GM23248 (cell line): ENCODE measurements at regions not wholly inside any gene's neighbourhood (a gene's known extent, or its start where the extent isn't known, plus 50 kb on each side); places are given as distances from the start of the nearest gene placed in this dataset.

Experiments
- DNase-seq: peaks from one replicate; pipeline ENCODE4 v3.0.0-alpha.2; 2015
- H2AFZ ChIP-seq: fragments of 200-600 bp; sonication (generic); 2 replicates; pipeline ENCODE4 v1.6.1; 2016; ENCODE audit warnings: antibody characterized with exemption
- H3F3A ChIP-seq: fragments of 200-600 bp; sonication (generic); 2 replicates; pipeline ENCODE4 v1.6.1; 2016; ENCODE audit warnings: mild to moderate bottlenecking, antibody characterized with exemption, mixed run types; ENCODE audit not compliant: insufficient read depth
- H3K27ac ChIP-seq: fragments of 200-600 bp; sonication (generic); 2 replicates; pipeline ENCODE4 v1.5.1; 2016; ENCODE audit warnings: mild to moderate bottlenecking
- H3K27me3 ChIP-seq: fragments of 200-600 bp; sonication (generic); replicated peaks from 2 replicates; pipeline ENCODE4 v1.6.1; 2016; ENCODE audit warnings: mild to moderate bottlenecking; ENCODE audit not compliant: insufficient read depth
- H3K36me3 ChIP-seq: fragments of 200-600 bp; sonication (generic); 2 replicates; pipeline ENCODE4 v1.6.1; 2016; ENCODE audit warnings: low read depth, mild to moderate bottlenecking
- H3K4me1 ChIP-seq: fragments of 200-600 bp; sonication (generic); 2 replicates; pipeline ENCODE4 v1.6.1; 2016; ENCODE audit warnings: mild to moderate bottlenecking; ENCODE audit not compliant: insufficient read depth
- H3K4me2 ChIP-seq: fragments of 200-600 bp; sonication (generic); one replicate; pipeline ENCODE4 v1.6.1; 2016; ENCODE audit warnings: mild to moderate bottlenecking; ENCODE audit not compliant: unreplicated experiment
- H3K4me3 ChIP-seq: fragments of 200-600 bp; sonication (generic); 2 replicates; pipeline ENCODE4 v1.5.1; 2016; ENCODE audit warnings: mild to moderate bottlenecking
- H3K79me2 ChIP-seq: fragments of 200-600 bp; sonication (generic); 2 replicates; pipeline ENCODE4 v1.6.1; 2016; ENCODE audit warnings: mild to moderate bottlenecking; ENCODE audit not compliant: insufficient read depth
- H3K9ac ChIP-seq: fragments of 200-600 bp; sonication (generic); 2 replicates; pipeline ENCODE4 v1.6.1; 2016; ENCODE audit warnings: mild to moderate bottlenecking
- H3K9me2 ChIP-seq: fragments of 200-600 bp; sonication (generic); 2 replicates; pipeline ENCODE4 v1.6.1; 2016; ENCODE audit warnings: mixed run types, mild to moderate bottlenecking, moderate library complexity; ENCODE audit not compliant: insufficient read depth
- H3K9me3 ChIP-seq: fragments of 200-600 bp; sonication (generic); one replicate; pipeline ENCODE4 v1.6.1; 2017; ENCODE audit warnings: low read depth
- H4K20me1 ChIP-seq: fragments of 200-600 bp; sonication (generic); 2 replicates; pipeline ENCODE4 v1.6.0; 2016; ENCODE audit not compliant: insufficient read depth
- EZH2 ChIP-seq: fragments of 200-600 bp; sonication (generic); IDR thresholded peaks from 2 replicates; pipeline ENCODE4 v1.6.1; 2018; ENCODE audit warnings: antibody characterized with exemption, mild to moderate bottlenecking; ENCODE audit not compliant: insufficient read depth, poor library complexity, severe bottlenecking
- EZH2phosphoT487 ChIP-seq: fragments of 200-600 bp; sonication (generic); IDR thresholded peaks from 2 replicates; pipeline ENCODE4 v1.6.1; 2018; ENCODE audit warnings: antibody characterized with exemption, moderate library complexity, mild to moderate bottlenecking, low read depth; ENCODE audit not compliant: insufficient read depth
- WGBS, 2 experiments: methylation state at CpG; one replicate each; pipeline ENCODE4 v1.1.6; 2015 to 2017; ENCODE audit warnings: low lambda C conversion rate in 2 of 2, low coverage in 1 of 2; ENCODE audit errors: missing lambda C conversion rate in 2 of 2; 5-methylcytosine and 5-hydroxymethylcytosine counted together
- in situ Hi-C: fragments of 300-500 bp; cut with MboI; formaldehyde crosslinking; loops from 2 replicates; pipeline ENCODE4 v1.15.0; 2020

GRCh38 chr2:200181755-200182154, 124.7 kb upstream of the SPATS2L start:
- 42 to 43% methylated on average over 5 of the region's 5 CpGs for WGBS, 2 experiments
- no peaks in the 10 kb centered on the region for H3K9me3 ChIP-seq
- no peaks in the 10 kb centered on the region for H3K79me2 ChIP-seq
- H3K36me3 ChIP-seq: no peaks in the 10 kb centered on the region
- H3F3A ChIP-seq: no peaks in the 10 kb centered on the region
- H3K9ac ChIP-seq: no peak overlapping the region
- H3K27me3 ChIP-seq: peaks cover 28% of the 10 kb centered on the region
- no peak overlapping the region for H3K4me3 ChIP-seq
- peaks cover 6% of the 10 kb centered on the region; the same call in 1 of the 2 replicates for H3K4me1 ChIP-seq
- H4K20me1 ChIP-seq: no peaks in the 10 kb centered on the region
- H3K9me2 ChIP-seq: no peaks in the 10 kb centered on the region
- no peak for DNase-seq
- no peak overlapping the region for H2AFZ ChIP-seq
- H3K27ac ChIP-seq: no peak overlapping the region
- in situ Hi-C loops: no loop called here
- H3K4me2 ChIP-seq: no peak overlapping the region
- no peak for TF ChIP-seq EZH2phosphoT487
- TF ChIP-seq EZH2: no peak

GRCh38 chr2:200184748-200185627, 121.5 kb upstream of the SPATS2L start:
- TF ChIP-seq EZH2 (no peak), EZH2phosphoT487 (no peak)

GRCh38 chr2:200185628-200186000, 120.9 kb upstream of the SPATS2L start:
- in situ Hi-C loops: no loop called here
- 19 to 20% methylated on average over 5 of the region's 5 CpGs for WGBS, 2 experiments

More at GRCh38 chr2:200184748-200185627, 121.5 kb upstream of the SPATS2L start:
- no peaks in the 10 kb centered on the region for H3K9me2 ChIP-seq
- no peaks in the 10 kb centered on the region for H3K9me3 ChIP-seq
- H3K36me3 ChIP-seq: no peaks in the 10 kb centered on the region
- H3K27ac ChIP-seq: no peak overlapping the region
- H3K9ac ChIP-seq: no peak overlapping the region
- WGBS, 2 experiments: 59 to 60% methylated on average over 8 of the region's 8 CpGs
- no peaks in the 10 kb centered on the region for H3K4me1 ChIP-seq
- H3F3A ChIP-seq: no peaks in the 10 kb centered on the region
- no peak overlapping the region for H3K4me2 ChIP-seq
- peaks cover 32% of the 10 kb centered on the region for H3K27me3 ChIP-seq
- no peak overlapping the region for H2AFZ ChIP-seq
- H4K20me1 ChIP-seq: no peaks in the 10 kb centered on the region
- DNase-seq: no peak
- H3K4me3 ChIP-seq: no peak overlapping the region
- in situ Hi-C loops: no loop called here
- no peaks in the 10 kb centered on the region for H3K79me2 ChIP-seq

GRCh38 chr2:200186002-200186401, 120.5 kb upstream of the SPATS2L start:
- H3F3A ChIP-seq: no peaks in the 10 kb centered on the region
- no peak overlapping the region for H3K4me2 ChIP-seq
- in situ Hi-C loops: no loop called here
- no peaks in the 10 kb centered on the region for H3K4me1 ChIP-seq
- no peaks in the 10 kb centered on the region for H3K9me3 ChIP-seq
- no peak overlapping the region for H3K9ac ChIP-seq
- H3K79me2 ChIP-seq: no peaks in the 10 kb centered on the region
- 0% methylated on average over 1 of the region's 1 CpG for WGBS, 2 experiments
- no peak for DNase-seq
- TF ChIP-seq EZH2: no peak
- no peak for TF ChIP-seq EZH2phosphoT487
- peaks cover 38% of the 10 kb centered on the region for H3K27me3 ChIP-seq
- no peak overlapping the region for H3K27ac ChIP-seq
- no peak overlapping the region for H3K4me3 ChIP-seq
- no peaks in the 10 kb centered on the region for H3K9me2 ChIP-seq
- no peaks in the 10 kb centered on the region for H3K36me3 ChIP-seq
- H2AFZ ChIP-seq: no peak overlapping the region
- no peaks in the 10 kb centered on the region for H4K20me1 ChIP-seq

More at GRCh38 chr2:200185628-200186000, 120.9 kb upstream of the SPATS2L start:
- no peak for DNase-seq
- Histone ChIP-seq H3F3A (no peaks in the 10 kb centered on the region), H4K20me1 (no peaks in the 10 kb centered on the region), H3K4me1 (no peaks in the 10 kb centered on the region), H3K9ac (no peak overlapping the region), H3K4me3 (no peak overlapping the region), H3K36me3 (no peaks in the 10 kb centered on the region), H3K9me3 (no peaks in the 10 kb centered on the region), H3K79me2 (no peaks in the 10 kb centered on the region), H3K9me2 (no peaks in the 10 kb centered on the region), H2AFZ (no peak overlapping the region), H3K27ac (no peak overlapping the region), H3K27me3 (peaks cover 34% of the 10 kb centered on the region), H3K4me2 (no peak overlapping the region)
- no peak for TF ChIP-seq EZH2
- TF ChIP-seq EZH2phosphoT487: no peak
